Endothelial cell of umbilical vein (primary cell): ENCODE measurements at regions not wholly inside any gene's neighbourhood (a gene's known extent, or its start where the extent isn't known, plus 50 kb on each side); places are given as distances from the start of the nearest gene placed in this dataset.

ENCODE experiments used
- BruUV-seq: library from RNA; stranded (reverse); fragments of 400-500 nt; replicated peaks from 2 replicates; lab custom pipeline; 2021; lab: Mats Ljungman, UMichigan
- CTCF ChIA-PET: fragments of 300-600, 350-600 bp; sonication (Branson Sonifier 250); formaldehyde crosslinking; loops from one replicate; lab custom pipeline; 2021; ENCODE audit warnings: antibody characterized with exemption, inconsistent platforms; lab: Charles Lee
- POLR2A ChIA-PET: fragments of 300-600, 350-600 bp; sonication (Branson Sonifier 250); formaldehyde crosslinking; loops from one replicate; lab custom pipeline; 2021; ENCODE audit warnings: antibody characterized with exemption, inconsistent platforms; lab: Charles Lee
- DNase-seq: peaks from one replicate; pipeline ENCODE4 v3.0.0-alpha.2; 2011; ENCODE audit warnings: low read depth, low spot score
- FAIRE-seq: peaks from 2 replicates; lab custom pipeline; 2011; peaks lifted over from hg19 to GRCh38; lab: Jason Lieb, UNC
- H2AFZ ChIP-seq: 2 replicates; pipeline ENCODE4 v1.6.0; 2012; ENCODE audit warnings: low read depth, low read length, control low read depth, inconsistent platforms
- H3K27ac ChIP-seq: 2 replicates; pipeline ENCODE4 v1.5.1; 2011; ENCODE audit warnings: low read depth, mild to moderate bottlenecking, control low read depth, low read length, moderate library complexity; ENCODE audit not compliant: insufficient read depth
- H3K27me3 ChIP-seq, 2 experiments: 2 replicates each; pipeline versions ENCODE4 v1.6.0 to v1.6.1; 2011; ENCODE audit warnings: low read length in 2 of 2, mixed read lengths in 1 of 2; ENCODE audit not compliant: control insufficient read depth in 2 of 2, insufficient read depth in 2 of 2
- H3K36me3 ChIP-seq, 2 experiments: 2 replicates in 1 of 2; 3 replicates in 1 of 2; pipeline ENCODE4 v1.5.1; 2011; ENCODE audit warnings: low read length in 2 of 2, mild to moderate bottlenecking in 1 of 2, moderate library complexity in 1 of 2; ENCODE audit not compliant: control insufficient read depth in 2 of 2, insufficient read depth in 2 of 2; ENCODE audit errors: extremely low read depth in 1 of 2
- H3K4me1 ChIP-seq: 3 replicates; pipeline ENCODE4 v1.5.1; 2011; ENCODE audit warnings: mild to moderate bottlenecking, low read length; ENCODE audit not compliant: control insufficient read depth, insufficient read depth; ENCODE audit errors: extremely low read depth
- H3K4me2 ChIP-seq: 2 replicates; pipeline ENCODE4 v1.6.1; 2011; ENCODE audit warnings: low read length, control low read depth, mixed read lengths; ENCODE audit not compliant: insufficient read depth
- H3K4me3 ChIP-seq, 3 experiments: fragments of 200-600 bp in 1 of 3; sonication (generic), shearing (Covaris generic) in 1 of 3; replicated peaks in 1 of 3; 2 replicates each; pipeline ENCODE4 v1.5.1; 2011 to 2016; ENCODE audit warnings: control low read depth in 3 of 3, low read length in 3 of 3, mild to moderate bottlenecking in 2 of 3, inconsistent platforms in 1 of 3, low read depth in 1 of 3, moderate library complexity in 1 of 3; ENCODE audit not compliant: insufficient read depth in 1 of 3
- H3K79me2 ChIP-seq: 2 replicates; pipeline ENCODE4 v1.6.0; 2012; ENCODE audit warnings: low read length, inconsistent platforms; ENCODE audit not compliant: control insufficient read depth, insufficient read depth
- H3K9ac ChIP-seq: replicated peaks from 2 replicates; pipeline ENCODE3; 2011; ENCODE audit warnings: low read length, control low read depth; ENCODE audit not compliant: insufficient read depth; ENCODE audit errors: extremely low read depth
- H3K9me1 ChIP-seq: replicated peaks from 3 replicates; pipeline ENCODE4 v1.6.0; 2011; ENCODE audit warnings: mild to moderate bottlenecking, low read length; ENCODE audit not compliant: control insufficient read depth, insufficient read depth; ENCODE audit errors: extremely low read depth
- H3K9me3 ChIP-seq: replicated peaks from 2 replicates; pipeline ENCODE4 v1.5.1; 2012; ENCODE audit warnings: low read length, inconsistent platforms; ENCODE audit not compliant: control insufficient read depth, insufficient read depth
- H4K20me1 ChIP-seq: replicated peaks from 2 replicates; pipeline ENCODE3; 2011; ENCODE audit warnings: mild to moderate bottlenecking, low read length; ENCODE audit not compliant: control insufficient read depth, insufficient read depth; ENCODE audit errors: extremely low read depth
- CTCF ChIP-seq, 2 donors: IDR thresholded peaks; 1 replicate in 1 of 2; 2 replicates in 1 of 2; pipeline ENCODE4 v1.5.1; 2011; ENCODE audit warnings: low read length in 2 of 2, mild to moderate bottlenecking in 2 of 2, moderate library complexity in 2 of 2, control low read depth in 1 of 2, inconsistent platforms in 1 of 2, low read depth in 1 of 2; ENCODE audit not compliant: insufficient read depth in 1 of 2; ENCODE audit errors: extremely low read depth in 1 of 2
- EZH2 ChIP-seq: IDR thresholded peaks from 2 replicates; pipeline ENCODE4 v1.6.1; 2012; ENCODE audit warnings: borderline replicate concordance, low read depth, mild to moderate bottlenecking, moderate library complexity, low read length, inconsistent platforms; ENCODE audit not compliant: severe bottlenecking
- FOS ChIP-seq: IDR thresholded peaks from 2 replicates; pipeline ENCODE4 v1.6.1; 2011; ENCODE audit warnings: mild to moderate bottlenecking, low read length, moderate library complexity, borderline replicate concordance; ENCODE audit not compliant: insufficient read depth
- GATA2 ChIP-seq: IDR thresholded peaks from 2 replicates; pipeline ENCODE4 v1.7.0; 2011; ENCODE audit warnings: low read depth, mild to moderate bottlenecking, moderate library complexity, mixed read lengths, low read length; ENCODE audit not compliant: insufficient read length, insufficient read depth
- JUN ChIP-seq: IDR thresholded peaks from 2 replicates; pipeline ENCODE4 v1.6.1; 2011; ENCODE audit warnings: borderline replicate concordance, low read depth; ENCODE audit not compliant: insufficient read length, insufficient read depth
- MAX ChIP-seq: IDR thresholded peaks from 2 replicates; pipeline ENCODE4 v1.6.1; 2011; ENCODE audit not compliant: insufficient read depth, insufficient read length
- MYC ChIP-seq: IDR thresholded peaks from one replicate; pipeline ENCODE4 v1.6.1; 2011; ENCODE audit warnings: mild to moderate bottlenecking, low read depth, low read length
- POLR2A ChIP-seq: IDR thresholded peaks from 2 replicates; pipeline ENCODE4 v1.6.1; 2012; ENCODE audit warnings: low read depth, mild to moderate bottlenecking, control low read depth, low read length
- POLR2AphosphoS5 ChIP-seq: IDR thresholded peaks from 2 replicates; pipeline ENCODE4 v1.6.1; 2012; ENCODE audit warnings: low read depth, mild to moderate bottlenecking, control low read depth, low read length, moderate library complexity; ENCODE audit not compliant: insufficient read depth
- dilution Hi-C: fragments of 300-500 bp; cut with MboI; formaldehyde crosslinking; loops from one replicate; pipeline ENCODE4 v1.15.0; 2019; ENCODE audit warnings: low sequenced_read_pairs; ENCODE audit not compliant: extremely low pct_ligation_motif_present
- intact Hi-C: fragments of 100-400 bp; cut with micrococcal nuclease; formaldehyde crosslinking; loops from one replicate; pipeline ENCODE4 v1.10.0; 2022

GRCh38 chr7:113404245-113404644, 285.9 kb upstream of the SMIM30 start:
- intact Hi-C loops, result loop anchor here (5.0 kb wide), 1 partner anchor 293 kb away; no protein-coding TSS in a partner anchor
- Histone ChIP-seq H3K36me3 (no peaks in the 10 kb centered on the region), H3K79me2 (no peaks in the 10 kb centered on the region), H3K9me3 (no peaks in the 10 kb centered on the region), H3K4me3 (no peak overlapping the region), H3K27me3 (no peaks in the 10 kb centered on the region), H3K4me2 (no peak overlapping the region), H3K27ac (no peak overlapping the region), H2AFZ (no peak overlapping the region), H3K9me1 (no peaks in the 10 kb centered on the region), H4K20me1 (no peaks in the 10 kb centered on the region), H3K9ac (no peak overlapping the region), H3K4me1 (no peaks in the 10 kb centered on the region)
- dilution Hi-C loops, result no loop called here
- no peak for DNase-seq
- CTCF ChIA-PET, result no interaction called here
- no TSS peak for BruUV-seq
- no peak for TF ChIP-seq POLR2AphosphoS5
- no peak for TF ChIP-seq MYC
- no peak for TF ChIP-seq GATA2
- TF ChIP-seq POLR2A, result no peak
- TF ChIP-seq FOS, result no peak
- TF ChIP-seq CTCF (IDR thresholded peaks at IDR 0.05; ENCODE audit: extremely low read depth in 1 of 2, insufficient read depth in 1 of 2, low read depth in 1 of 2, low read length in 2 of 2), result no peak
- no peak for TF ChIP-seq EZH2
- no peak for TF ChIP-seq JUN
- TF ChIP-seq MAX, result no peak
- POLR2A ChIA-PET, result no interaction called here
- no peak for FAIRE-seq
